Neural progenitor cell (in vitro differentiated cells): ENCODE measurements at regions not wholly inside any gene's neighbourhood (a gene's known extent, or its start where the extent isn't known, plus 50 kb on each side); places are given as distances from the start of the nearest gene placed in this dataset.

ENCODE experiments used
- DNase-seq: peaks from one replicate; pipeline ENCODE4 v3.0.0-alpha.2; 2016; ENCODE audit warnings: low spot score
- H2AFZ ChIP-seq: fragments of 200-600 bp; sonication (generic); replicated peaks from 2 replicates; pipeline ENCODE4 v1.6.1; 2016; ENCODE audit warnings: antibody characterized with exemption
- H3F3A ChIP-seq: fragments of 200-600 bp; sonication (generic); 2 replicates; pipeline ENCODE4 v1.6.1; 2016; ENCODE audit warnings: antibody characterized with exemption, low read depth
- H3K27ac ChIP-seq: fragments of 200-600 bp; sonication (generic); 2 replicates; pipeline ENCODE4 v1.5.1; 2016; ENCODE audit warnings: mild to moderate bottlenecking
- H3K27me3 ChIP-seq: fragments of 200-600 bp; sonication (generic); 2 replicates; pipeline ENCODE4 v1.6.1; 2016; ENCODE audit warnings: mild to moderate bottlenecking, moderate library complexity
- H3K36me3 ChIP-seq: fragments of 200-600 bp; sonication (generic); 2 replicates; pipeline ENCODE4 v1.5.1; 2016
- H3K4me1 ChIP-seq: fragments of 200-600 bp; sonication (generic); 2 replicates; pipeline ENCODE4 v1.6.1; 2016; ENCODE audit warnings: mixed run types
- H3K4me2 ChIP-seq: fragments of 200-600 bp; sonication (generic); 2 replicates; pipeline ENCODE4 v1.6.1; 2016
- H3K4me3 ChIP-seq: fragments of 200-600 bp; sonication (generic); 2 replicates; pipeline ENCODE4 v1.5.1; 2016
- H3K79me2 ChIP-seq: fragments of 200-600 bp; sonication (generic); 2 replicates; pipeline ENCODE4 v1.6.1; 2016; ENCODE audit warnings: low read depth
- H3K9ac ChIP-seq: fragments of 200-600 bp; sonication (generic); 2 replicates; pipeline ENCODE4 v1.6.1; 2016
- H3K9me3 ChIP-seq: fragments of 200-600 bp; sonication (generic); 2 replicates; pipeline ENCODE4 v1.5.1; 2016; ENCODE audit warnings: low read depth
- H4K20me1 ChIP-seq: fragments of 200-600 bp; sonication (generic); 2 replicates; pipeline ENCODE4 v1.6.1; 2016; ENCODE audit warnings: low read depth
- H3K27ac Mint-ChIP-seq: 3 replicates; pipeline ENCODE4 v1.8.0; 2021; ENCODE audit warnings: mixed read lengths
- H3K27me3 Mint-ChIP-seq: 2 replicates; pipeline ENCODE4 v1.8.0; 2022; ENCODE audit warnings: low read depth, mild to moderate bottlenecking, inconsistent platforms, moderate library complexity, mixed read lengths; ENCODE audit not compliant: insufficient read depth
- H3K36me3 Mint-ChIP-seq: 3 replicates; pipeline ENCODE4 v1.8.0; 2021; ENCODE audit warnings: mixed read lengths
- H3K4me1 Mint-ChIP-seq: 3 replicates; pipeline ENCODE4 v1.8.0; 2021; ENCODE audit warnings: mixed read lengths
- H3K4me3 Mint-ChIP-seq: 3 replicates; pipeline ENCODE4 v1.8.0; 2021; ENCODE audit warnings: mild to moderate bottlenecking, moderate library complexity, mixed read lengths
- H3K9me3 Mint-ChIP-seq: 3 replicates; pipeline ENCODE4 v1.8.0; 2020; ENCODE audit warnings: mixed read lengths
- EZH2 ChIP-seq: fragments of 200-600 bp; sonication (generic); IDR thresholded peaks from 2 replicates; pipeline ENCODE4 v1.6.1; 2017; ENCODE audit warnings: antibody characterized with exemption, mild to moderate bottlenecking, moderate library complexity
- EZH2phosphoT487 ChIP-seq: fragments of 200-600 bp; sonication (generic); IDR thresholded peaks from 2 replicates; pipeline ENCODE4 v1.6.1; 2017; ENCODE audit warnings: antibody characterized with exemption
- TF ChIP-seq, protein P1 (sequence below): fragments of 200-600 bp; sonication (generic); IDR thresholded peaks from 2 replicates; pipeline ENCODE4 v1.5.1; 2017; ENCODE audit warnings: antibody characterized with exemption, mild to moderate bottlenecking

DNA sequence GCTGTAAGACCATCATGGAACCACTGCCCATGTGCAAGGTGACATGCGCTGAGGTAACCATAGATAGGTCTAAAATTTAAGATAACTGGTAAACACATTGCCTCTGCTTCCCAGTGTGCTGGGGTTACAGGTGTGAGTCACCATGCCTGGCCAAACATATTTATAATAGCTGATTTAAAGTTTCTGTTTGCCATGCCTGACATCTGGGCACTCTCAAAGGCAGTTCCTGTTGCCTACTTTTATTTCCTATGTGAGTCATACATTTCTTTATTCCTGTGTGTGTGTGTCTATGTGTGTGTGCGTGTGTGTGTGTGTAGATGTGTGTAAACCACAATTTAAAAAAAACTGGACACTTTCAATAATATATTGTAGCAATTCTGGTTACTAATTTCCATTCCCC lies 415.2 kb upstream of the NETO1 start:
- Histone ChIP-seq H3K36me3 (no peaks in the 10 kb centered on the region), H3K79me2 (no peaks in the 10 kb centered on the region), H4K20me1 (no peaks in the 10 kb centered on the region), H3F3A (no peaks in the 10 kb centered on the region), H3K9me3 (no peaks in the 10 kb centered on the region), H3K27ac (no peak overlapping the region), H3K27me3 (no peaks in the 10 kb centered on the region), H3K4me1 (no peaks in the 10 kb centered on the region), H3K4me3 (no peak overlapping the region), H3K4me2 (no peak overlapping the region), H2AFZ (no peak overlapping the region), H3K9ac (no peak overlapping the region)
- no peaks in the 10 kb centered on the region for H3K36me3 Mint-ChIP-seq
- TF ChIP-seq EZH2phosphoT487 = no peak
- TF ChIP-seq, protein P1, sequence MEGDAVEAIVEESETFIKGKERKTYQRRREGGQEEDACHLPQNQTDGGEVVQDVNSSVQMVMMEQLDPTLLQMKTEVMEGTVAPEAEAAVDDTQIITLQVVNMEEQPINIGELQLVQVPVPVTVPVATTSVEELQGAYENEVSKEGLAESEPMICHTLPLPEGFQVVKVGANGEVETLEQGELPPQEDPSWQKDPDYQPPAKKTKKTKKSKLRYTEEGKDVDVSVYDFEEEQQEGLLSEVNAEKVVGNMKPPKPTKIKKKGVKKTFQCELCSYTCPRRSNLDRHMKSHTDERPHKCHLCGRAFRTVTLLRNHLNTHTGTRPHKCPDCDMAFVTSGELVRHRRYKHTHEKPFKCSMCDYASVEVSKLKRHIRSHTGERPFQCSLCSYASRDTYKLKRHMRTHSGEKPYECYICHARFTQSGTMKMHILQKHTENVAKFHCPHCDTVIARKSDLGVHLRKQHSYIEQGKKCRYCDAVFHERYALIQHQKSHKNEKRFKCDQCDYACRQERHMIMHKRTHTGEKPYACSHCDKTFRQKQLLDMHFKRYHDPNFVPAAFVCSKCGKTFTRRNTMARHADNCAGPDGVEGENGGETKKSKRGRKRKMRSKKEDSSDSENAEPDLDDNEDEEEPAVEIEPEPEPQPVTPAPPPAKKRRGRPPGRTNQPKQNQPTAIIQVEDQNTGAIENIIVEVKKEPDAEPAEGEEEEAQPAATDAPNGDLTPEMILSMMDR = no peak
- no peaks in the 10 kb centered on the region for H3K9me3 Mint-ChIP-seq
- H3K27me3 Mint-ChIP-seq = peaks cover 2% of the 10 kb centered on the region
- DNase-seq = no peak
- H3K4me1 Mint-ChIP-seq = no peaks in the 10 kb centered on the region
- H3K27ac Mint-ChIP-seq = peak overlapping the region; percentile 82
- no peak overlapping the region for H3K4me3 Mint-ChIP-seq

DNA sequence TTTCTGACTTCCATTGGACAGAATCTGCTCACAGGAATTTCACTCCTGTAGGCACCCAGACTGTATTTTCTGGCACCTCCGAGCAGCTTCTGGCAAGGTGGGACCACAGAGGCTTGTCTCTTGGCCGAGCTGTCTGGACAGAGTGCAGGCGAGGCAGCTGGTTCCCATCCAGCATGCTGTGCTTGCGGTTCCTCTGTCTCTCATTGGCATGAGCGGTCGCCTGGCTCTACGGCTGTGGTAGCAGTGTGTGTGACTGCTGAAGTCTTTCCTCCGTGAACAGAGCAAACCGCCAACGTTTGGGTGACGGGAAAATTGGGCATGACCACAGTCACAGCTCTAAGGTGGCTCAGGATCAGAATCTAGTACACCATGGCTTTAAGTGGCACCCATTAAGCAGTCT lies 411.7 kb upstream of the NETO1 start:
- no peaks in the 10 kb centered on the region for H3K4me1 ChIP-seq
- H3K79me2 ChIP-seq = no peaks in the 10 kb centered on the region
- H4K20me1 ChIP-seq = no peaks in the 10 kb centered on the region
- H3K27ac ChIP-seq = no peak overlapping the region
- Mint-ChIP-seq H3K27ac (no peak overlapping the region), H3K4me1 (no peaks in the 10 kb centered on the region), H3K27me3 (no peaks in the 10 kb centered on the region), H3K4me3 (no peak overlapping the region), H3K36me3 (no peaks in the 10 kb centered on the region), H3K9me3 (no peaks in the 10 kb centered on the region)
- H3K9me3 ChIP-seq = no peaks in the 10 kb centered on the region
- H3K27me3 ChIP-seq = no peaks in the 10 kb centered on the region
- no peak overlapping the region for H2AFZ ChIP-seq
- TF ChIP-seq, protein P1 = no peak
- no peak for TF ChIP-seq EZH2
- no peak for TF ChIP-seq EZH2phosphoT487
- no peak overlapping the region for H3K4me2 ChIP-seq
- no peak overlapping the region for H3K9ac ChIP-seq
- no peaks in the 10 kb centered on the region for H3K36me3 ChIP-seq
- H3F3A ChIP-seq = no peaks in the 10 kb centered on the region
- no peak for DNase-seq
- H3K4me3 ChIP-seq = no peak overlapping the region

DNA sequence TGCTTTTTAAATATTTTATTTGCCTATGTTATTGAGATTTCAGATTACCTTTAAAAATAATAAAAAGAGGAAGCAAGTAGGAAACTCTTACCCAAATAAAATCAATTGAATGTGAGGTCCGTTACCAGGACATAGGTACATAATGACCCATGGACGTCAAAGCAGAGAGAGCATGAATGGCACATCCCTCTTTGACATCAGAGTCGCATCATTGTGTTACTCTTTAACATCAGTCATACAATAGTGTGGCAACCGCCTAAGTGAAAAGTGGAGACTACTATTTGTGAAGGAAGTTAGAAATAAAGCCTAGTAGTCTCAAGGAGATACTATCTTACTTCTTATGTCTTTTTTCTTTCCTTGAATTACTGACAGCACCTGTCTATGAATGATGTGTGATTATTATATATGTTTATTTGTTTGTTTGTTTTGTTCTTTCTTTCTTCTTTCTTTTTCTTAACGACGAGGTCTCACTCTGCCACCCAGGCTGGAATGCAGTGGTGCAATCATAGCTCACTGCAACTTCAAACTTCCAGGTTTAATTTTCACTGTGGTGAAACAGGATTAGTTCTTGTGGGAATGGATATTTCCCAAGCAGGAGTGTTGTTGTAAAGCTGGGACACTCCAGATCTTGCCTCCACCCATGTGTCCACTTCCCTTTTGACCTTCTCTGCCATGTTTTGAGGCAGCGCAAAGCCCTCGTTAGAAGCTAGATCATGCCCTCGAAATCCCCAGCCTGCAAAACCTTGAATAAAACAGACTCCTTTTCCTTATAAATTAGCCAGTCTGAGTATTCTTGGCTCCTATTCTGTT lies 407.2 kb upstream of the NETO1 start:
- no peaks in the 10 kb centered on the region for H3K27me3 Mint-ChIP-seq
- H3K36me3 Mint-ChIP-seq = no peaks in the 10 kb centered on the region
- H3K4me1 Mint-ChIP-seq = no peaks in the 10 kb centered on the region
- H3K9me3 Mint-ChIP-seq = no peaks in the 10 kb centered on the region
- H3K27ac ChIP-seq = no peak overlapping the region
- no peak overlapping the region for H3K4me3 Mint-ChIP-seq
- TF ChIP-seq EZH2phosphoT487 (no peak), EZH2 (no peak)
- TF ChIP-seq, protein P1 = no peak
- no peak for DNase-seq
- H3F3A ChIP-seq = no peaks in the 10 kb centered on the region
- no peaks in the 10 kb centered on the region for H3K79me2 ChIP-seq
- no peak overlapping the region for H3K27ac Mint-ChIP-seq
- no peak overlapping the region for H3K4me2 ChIP-seq
- H4K20me1 ChIP-seq = no peaks in the 10 kb centered on the region
- H3K27me3 ChIP-seq = no peaks in the 10 kb centered on the region
- no peak overlapping the region for H2AFZ ChIP-seq
- H3K9me3 ChIP-seq = no peaks in the 10 kb centered on the region
- no peak overlapping the region for H3K9ac ChIP-seq
- no peaks in the 10 kb centered on the region for H3K4me1 ChIP-seq
- no peaks in the 10 kb centered on the region for H3K36me3 ChIP-seq
- no peak overlapping the region for H3K4me3 ChIP-seq
